CD14-positive monocyte (primary cell): ENCODE measurements at regions not wholly inside any gene's neighbourhood (a gene's known extent, or its start where the extent isn't known, plus 50 kb on each side); places are given as distances from the start of the nearest gene placed in this dataset.
A peak's percentile ranks its signal among the peaks of the same experiment; 100 is the strongest.

Experiments
- DNase-seq, 3 donors: peaks; one replicate each; pipeline ENCODE4 v3.0.0-alpha.2; 2011 to 2022
- H2AFZ ChIP-seq: 2 replicates; pipeline ENCODE4 v1.6.0; 2012; ENCODE audit warnings: mild to moderate bottlenecking, low read depth, low read length, inconsistent platforms; ENCODE audit not compliant: insufficient read depth, poor library complexity, severe bottlenecking
- H3K27ac ChIP-seq, 2 donors: 1 replicate in 1 of 2; 2 replicates in 1 of 2; pipeline ENCODE4 v1.5.1; 2012 to 2013; ENCODE audit warnings: low read length in 2 of 2, control low read depth in 1 of 2, inconsistent platforms in 1 of 2, low read depth in 1 of 2, mild to moderate bottlenecking in 1 of 2
- H3K27me3 ChIP-seq, 2 donors: one replicate each; pipeline versions ENCODE4 v1.6.0 to v1.6.1; 2011 to 2013; ENCODE audit warnings: low read length in 2 of 2; ENCODE audit not compliant: control insufficient read depth in 2 of 2, insufficient read depth in 2 of 2
- H3K36me3 ChIP-seq, 2 donors: replicated peaks in 1 of 2; 1 replicate in 1 of 2; 2 replicates in 1 of 2; pipeline versions ENCODE4 v1.5.1 to v1.6.1; 2012 to 2013; ENCODE audit warnings: low read length in 2 of 2, control low read depth in 1 of 2, inconsistent platforms in 1 of 2, mild to moderate bottlenecking in 1 of 2; ENCODE audit not compliant: insufficient read depth in 2 of 2, control insufficient read depth in 1 of 2
- H3K4me1 ChIP-seq, 2 donors: 1 replicate in 1 of 2; 2 replicates in 1 of 2; pipeline versions ENCODE4 v1.5.1 to v1.6.1; 2012 to 2013; ENCODE audit warnings: low read length in 2 of 2, control low read depth in 1 of 2, inconsistent platforms in 1 of 2, mild to moderate bottlenecking in 1 of 2, moderate library complexity in 1 of 2; ENCODE audit not compliant: insufficient read depth in 2 of 2, control insufficient read depth in 1 of 2
- H3K4me2 ChIP-seq: replicated peaks from 2 replicates; pipeline ENCODE3; 2012; ENCODE audit warnings: low read length, moderate library complexity, mild to moderate bottlenecking; ENCODE audit not compliant: poor library complexity, severe bottlenecking; ENCODE audit errors: extremely low read depth
- H3K4me3 ChIP-seq, 3 experiments: fragments of 200-600 bp in 1 of 3; sonication (generic) in 1 of 3; replicated peaks in 1 of 3; 1 replicate in 2 of 3; 2 replicates in 1 of 3; pipeline ENCODE4 v1.5.1; 2011 to 2013; ENCODE audit warnings: low read length in 3 of 3, mild to moderate bottlenecking in 3 of 3, control low read depth in 2 of 3, low read depth in 2 of 3, inconsistent platforms in 1 of 3, moderate library complexity in 1 of 3
- H3K79me2 ChIP-seq: 2 replicates; pipeline ENCODE4 v1.6.0; 2012; ENCODE audit warnings: mild to moderate bottlenecking, control low read depth, inconsistent platforms, low read length, moderate library complexity; ENCODE audit not compliant: insufficient read depth
- H3K9ac ChIP-seq: 2 replicates; pipeline ENCODE4 v1.6.0; 2017; ENCODE audit warnings: low read length, mild to moderate bottlenecking; ENCODE audit not compliant: insufficient read depth, poor library complexity, severe bottlenecking
- H3K9me3 ChIP-seq, 2 donors: replicated peaks in 1 of 2; 1 replicate in 1 of 2; 2 replicates in 1 of 2; pipeline versions ENCODE4 v1.5.1 to v1.6.1; 2012 to 2013; ENCODE audit warnings: low read length in 2 of 2, control low read depth in 1 of 2; ENCODE audit not compliant: control insufficient read depth in 1 of 2, insufficient read depth in 1 of 2
- H4K20me1 ChIP-seq: 2 replicates; pipeline ENCODE4 v1.6.0; 2012; ENCODE audit warnings: mild to moderate bottlenecking, low read length, control low read depth, moderate library complexity; ENCODE audit not compliant: insufficient read depth
- H3K27ac Mint-ChIP-seq, 7 donors: one replicate each; pipeline ENCODE4 v1.8.0; 2020; ENCODE audit warnings: mild to moderate bottlenecking in 7 of 7, mixed read lengths in 7 of 7, moderate library complexity in 6 of 7, inconsistent platforms in 2 of 7
- H3K27me3 Mint-ChIP-seq, 3 donors: one replicate each; pipeline ENCODE4 v1.8.0; 2021 to 2022; ENCODE audit warnings: low read depth in 3 of 3, mild to moderate bottlenecking in 3 of 3, mixed read lengths in 3 of 3, moderate library complexity in 3 of 3, inconsistent platforms in 1 of 3
- H3K36me3 Mint-ChIP-seq, 2 donors: one replicate each; pipeline ENCODE4 v1.8.0; 2020; ENCODE audit warnings: mixed read lengths in 2 of 2, inconsistent platforms in 1 of 2, mild to moderate bottlenecking in 1 of 2
- H3K4me1 Mint-ChIP-seq: one replicate; pipeline ENCODE4 v1.8.0; 2020; ENCODE audit warnings: mild to moderate bottlenecking, mixed read lengths
- H3K4me3 Mint-ChIP-seq, 2 donors: one replicate each; pipeline ENCODE4 v1.8.0; 2020; ENCODE audit warnings: mild to moderate bottlenecking in 2 of 2, mixed read lengths in 2 of 2, moderate library complexity in 1 of 2
- H3K9me3 Mint-ChIP-seq, 7 donors: one replicate each; pipeline ENCODE4 v1.8.0; 2020 to 2022; ENCODE audit warnings: mixed read lengths in 7 of 7, mild to moderate bottlenecking in 6 of 7, moderate library complexity in 6 of 7, inconsistent platforms in 2 of 7
- WGBS: methylation state at CpG from one replicate; pipeline ENCODE4 v1.1.5; 2013; ENCODE audit warnings: missing lambda C conversion rate; ENCODE audit not compliant: insufficient coverage; 5-methylcytosine and 5-hydroxymethylcytosine counted together
- intact Hi-C, 2 donors: fragments of 100-400 bp; cut with micrococcal nuclease; formaldehyde crosslinking; loops; one replicate each; pipeline versions ENCODE4 v1.15.0 to v1.15.1; 2023
- TF ChIP-seq, protein P1 (sequence below): fragments of 200-600 bp; IDR thresholded peaks from one replicate; pipeline ENCODE4 v1.8.0; 2022; ENCODE audit warnings: antibody characterized with exemption, mild to moderate bottlenecking

DNA sequence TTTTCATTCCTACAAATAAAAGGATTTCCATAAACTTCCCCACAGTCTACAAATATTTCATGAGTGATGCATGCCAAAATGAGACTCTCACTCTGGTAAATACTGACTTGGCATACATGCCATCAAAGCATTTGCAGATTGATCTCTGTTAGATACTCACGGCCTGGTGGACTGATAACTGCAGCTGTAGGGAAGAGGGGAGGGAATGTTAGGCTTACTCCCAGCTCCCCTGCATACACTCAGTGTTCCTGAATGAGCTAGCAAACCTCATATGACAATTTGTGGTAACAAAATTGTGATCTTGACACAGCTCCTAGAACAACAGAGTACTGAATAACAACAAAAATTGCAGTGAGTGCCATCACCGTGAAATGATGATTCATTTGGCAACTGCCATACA lies 435.3 kb downstream of the NR2F1-AS1 start:
- Mint-ChIP-seq H3K9me3 (peaks cover 0 to 5% (median 2%) of the 10 kb centered on the region in 7 donors), H3K4me1 (no peaks in the 10 kb centered on the region), H3K27me3 (peaks cover 0 to 1% (median 0%) of the 10 kb centered on the region in 3 donors)

DNA sequence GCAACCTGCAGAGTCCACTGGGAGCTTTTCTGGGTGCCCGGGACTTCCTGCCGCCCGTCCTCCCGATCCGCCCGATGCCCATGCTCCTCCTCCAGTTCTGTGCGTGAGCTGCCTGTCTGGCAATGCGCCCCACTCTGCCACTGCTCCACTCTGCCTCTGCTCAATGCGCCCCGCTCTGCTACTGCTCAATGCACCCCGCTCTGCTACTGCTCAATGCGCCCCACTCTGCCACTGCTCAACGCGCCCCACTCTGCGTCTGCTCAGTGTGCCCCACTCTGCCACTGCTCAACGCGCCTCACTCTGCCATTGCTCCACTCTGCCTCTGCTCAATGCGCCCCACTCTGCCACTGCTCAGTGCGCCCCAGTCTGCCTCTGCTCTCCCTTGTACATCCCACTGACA lies 436.0 kb downstream of the NR2F1-AS1 start:
- peaks cover 0 to 7% (median 2%) of the 10 kb centered on the region in 7 donors for H3K9me3 Mint-ChIP-seq
- DNase-seq = no peak
- Histone ChIP-seq H3K4me3 (no peak overlapping the region), H2AFZ (no peak overlapping the region), H3K27ac (no peak overlapping the region), H3K27me3 (no peaks in the 10 kb centered on the region), H3K4me1 (no peaks in the 10 kb centered on the region), H3K9ac (no peak overlapping the region), H3K9me3 (no peaks in the 10 kb centered on the region), H4K20me1 (no peaks in the 10 kb centered on the region), H3K4me2 (no peak overlapping the region), H3K36me3 (no peaks in the 10 kb centered on the region), H3K79me2 (no peaks in the 10 kb centered on the region)
- no peak overlapping the region for H3K27ac Mint-ChIP-seq
- peak overlapping the region in 1 of 2 donors; percentile 4 for H3K4me3 Mint-ChIP-seq
- TF ChIP-seq, protein P1, sequence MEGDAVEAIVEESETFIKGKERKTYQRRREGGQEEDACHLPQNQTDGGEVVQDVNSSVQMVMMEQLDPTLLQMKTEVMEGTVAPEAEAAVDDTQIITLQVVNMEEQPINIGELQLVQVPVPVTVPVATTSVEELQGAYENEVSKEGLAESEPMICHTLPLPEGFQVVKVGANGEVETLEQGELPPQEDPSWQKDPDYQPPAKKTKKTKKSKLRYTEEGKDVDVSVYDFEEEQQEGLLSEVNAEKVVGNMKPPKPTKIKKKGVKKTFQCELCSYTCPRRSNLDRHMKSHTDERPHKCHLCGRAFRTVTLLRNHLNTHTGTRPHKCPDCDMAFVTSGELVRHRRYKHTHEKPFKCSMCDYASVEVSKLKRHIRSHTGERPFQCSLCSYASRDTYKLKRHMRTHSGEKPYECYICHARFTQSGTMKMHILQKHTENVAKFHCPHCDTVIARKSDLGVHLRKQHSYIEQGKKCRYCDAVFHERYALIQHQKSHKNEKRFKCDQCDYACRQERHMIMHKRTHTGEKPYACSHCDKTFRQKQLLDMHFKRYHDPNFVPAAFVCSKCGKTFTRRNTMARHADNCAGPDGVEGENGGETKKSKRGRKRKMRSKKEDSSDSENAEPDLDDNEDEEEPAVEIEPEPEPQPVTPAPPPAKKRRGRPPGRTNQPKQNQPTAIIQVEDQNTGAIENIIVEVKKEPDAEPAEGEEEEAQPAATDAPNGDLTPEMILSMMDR = no peak
- intact Hi-C loops = no loop called here
- no peaks in the 10 kb centered on the region for H3K36me3 Mint-ChIP-seq
- H3K27me3 Mint-ChIP-seq = peaks cover 0 to 1% (median 0%) of the 10 kb centered on the region in 3 donors
- WGBS = 94% methylated on average over 19 of the region's 19 CpGs
- H3K4me1 Mint-ChIP-seq = no peaks in the 10 kb centered on the region

More for the DNA sequence above, 435.3 kb downstream of the NR2F1-AS1 start:
- H3K4me3 Mint-ChIP-seq = no peak overlapping the region
- intact Hi-C loops = no loop called here
- Histone ChIP-seq H3K9ac (no peak overlapping the region), H3K4me2 (no peak overlapping the region), H3K27me3 (no peaks in the 10 kb centered on the region), H3K36me3 (no peaks in the 10 kb centered on the region), H3K4me1 (no peaks in the 10 kb centered on the region), H3K27ac (no peak overlapping the region), H4K20me1 (no peaks in the 10 kb centered on the region), H3K79me2 (no peaks in the 10 kb centered on the region), H3K9me3 (peaks cover 0 to 3% of the 10 kb centered on the region in 2 donors), H2AFZ (no peak overlapping the region), H3K4me3 (no peak overlapping the region)
- H3K36me3 Mint-ChIP-seq = no peaks in the 10 kb centered on the region
- H3K27ac Mint-ChIP-seq = no peak overlapping the region
- DNase-seq = no peak
- WGBS = no CpG with 5 or more reads among the region's 2 CpGs
- TF ChIP-seq, protein P1 = no peak
